ENCODE measurements at regions not wholly inside any gene's neighbourhood (a gene's known extent, or its start where the extent isn't known, plus 50 kb on each side); places are given as distances from the start of the nearest gene placed in this dataset.
"Not testable (repeated sequence)": the region's sequence is repeated elsewhere in the genome, so short reads cannot be mapped to it uniquely, and the experiment has no call there.

DNA sequence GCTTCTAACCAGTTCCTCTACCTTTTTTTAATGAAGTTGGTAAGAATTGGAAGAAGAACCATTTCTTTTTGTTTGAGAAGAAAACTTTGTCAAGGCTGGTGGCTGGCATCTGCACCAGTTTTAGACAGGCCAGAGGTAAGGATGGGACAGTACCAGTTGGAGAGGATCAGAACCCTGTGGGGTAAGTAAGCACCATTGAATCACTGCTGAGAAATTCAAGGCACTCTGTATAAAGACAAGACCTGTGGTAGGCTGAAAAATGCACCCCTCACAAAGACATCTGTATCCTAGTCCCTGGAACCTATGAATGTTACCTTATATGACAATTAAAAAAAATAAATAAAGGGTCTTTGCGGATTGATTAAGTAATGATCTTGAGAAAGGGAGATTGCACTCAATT, 166.7 kb upstream of the NRP1 start:
- no peak for DNase-seq (ENCODE audit: low read depth)

DNA sequence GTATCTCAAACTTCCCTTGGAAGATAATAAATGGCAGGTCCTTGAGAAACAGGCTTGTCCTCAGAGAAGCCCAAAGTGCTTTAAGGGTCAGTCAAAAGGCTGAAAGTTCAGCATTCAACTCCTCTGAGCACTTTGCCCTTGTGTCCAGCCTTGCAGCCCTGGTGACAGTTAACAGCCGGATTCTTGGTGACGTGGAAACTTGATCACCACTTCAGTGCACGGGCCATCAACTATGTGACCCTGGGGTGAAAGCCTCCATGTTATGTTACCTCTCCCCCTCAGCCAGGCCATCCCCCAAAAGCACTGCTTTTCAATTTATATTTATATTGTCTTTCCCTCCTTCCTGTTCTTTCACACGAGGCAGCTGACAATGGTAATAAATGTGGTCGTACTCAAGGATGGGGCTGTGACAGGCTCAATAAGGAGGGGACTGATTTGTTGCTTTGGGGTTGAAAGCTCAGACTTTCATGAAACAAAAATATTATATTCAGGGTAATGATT, 164.0 kb upstream of the NRP1 start:
- DNase-seq (ENCODE audit: low read depth), result no peak

- no peak for DNase-seq (ENCODE audit: low read depth)
Observed at GRCh38 chr10:33497338-33497737, 162.9 kb upstream of the NRP1 start.

DNA sequence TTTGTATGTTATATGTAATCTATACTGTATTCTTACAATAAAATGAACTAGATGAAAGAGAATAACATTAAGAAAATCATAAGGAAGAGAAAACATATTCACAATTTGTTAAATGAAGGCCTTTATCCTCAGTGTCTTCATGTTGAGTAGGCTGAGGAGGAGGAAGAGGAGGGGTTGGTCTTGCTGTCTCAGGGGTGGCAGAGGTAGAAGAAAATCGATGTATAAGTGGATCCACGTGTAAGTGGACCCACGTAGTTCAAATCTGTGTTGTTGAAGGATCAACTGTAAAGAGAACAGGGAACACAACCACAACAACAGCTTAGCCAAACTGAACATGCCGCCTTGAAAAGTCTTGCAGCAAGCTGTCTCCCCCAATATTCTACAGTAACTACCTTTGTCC, 161.6 kb upstream of the NRP1 start:
- DNase-seq (ENCODE audit: low read depth), result no peak

- no peak for DNase-seq (ENCODE audit: low read depth)
Observed at GRCh38 chr10:33494694-33495265, 160.3 kb upstream of the NRP1 start.

GRCh38 chr10:33493978-33494377, 159.5 kb upstream of the NRP1 start:
- DNase-seq (ENCODE audit: low read depth), result no peak

DNA sequence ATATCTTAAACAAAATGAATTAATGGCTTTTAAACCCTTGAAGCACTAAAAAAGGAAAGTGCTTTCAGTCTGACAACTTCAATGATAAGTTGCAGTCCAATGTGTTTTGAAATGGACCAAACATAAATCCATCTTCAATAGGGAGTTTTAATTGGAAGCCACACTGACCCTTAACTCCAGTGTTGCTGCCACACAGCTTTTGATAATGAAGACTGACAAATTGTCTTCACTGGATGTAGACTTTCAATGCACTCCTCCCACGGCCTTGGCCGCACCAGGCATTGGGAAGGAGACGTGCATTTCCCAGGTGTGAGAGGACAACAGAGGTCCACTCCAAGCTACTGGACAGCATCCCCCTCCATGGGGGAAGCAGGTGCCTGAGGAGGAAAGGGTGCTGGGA, 159.0 kb upstream of the NRP1 start:
- DNase-seq (ENCODE audit: low read depth), result no peak

DNA sequence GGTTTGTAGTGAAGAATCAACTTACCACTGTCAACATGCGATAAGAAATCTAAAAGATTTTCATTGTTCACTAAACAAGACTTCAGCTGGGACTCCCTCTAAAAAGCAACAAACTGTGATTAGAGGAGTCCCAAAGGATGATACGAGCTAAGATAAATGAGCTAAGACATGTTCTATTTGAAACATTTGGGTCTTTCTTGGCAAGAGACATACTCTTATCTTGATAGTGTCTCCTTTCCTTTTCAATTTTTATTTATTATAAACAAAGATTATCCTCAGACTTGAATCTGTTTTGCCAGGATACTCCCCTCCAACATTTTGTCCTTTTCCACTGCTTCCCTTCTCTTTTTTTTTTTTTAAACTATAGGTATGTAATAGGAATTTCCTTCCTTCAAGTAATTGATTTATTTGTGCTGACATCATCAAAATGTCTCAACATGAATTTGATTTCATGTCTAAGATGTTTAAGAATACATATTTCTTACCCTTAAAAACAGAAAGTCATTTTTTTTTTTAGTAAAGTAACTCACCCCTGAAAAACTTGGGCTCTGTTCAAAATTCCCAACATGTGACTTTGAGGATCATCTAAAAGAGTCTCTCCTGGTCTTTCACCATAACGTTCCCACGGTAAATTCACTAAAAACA, 158.4 kb upstream of the NRP1 start:
- DNase-seq (ENCODE audit: low read depth), result no peak

DNA sequence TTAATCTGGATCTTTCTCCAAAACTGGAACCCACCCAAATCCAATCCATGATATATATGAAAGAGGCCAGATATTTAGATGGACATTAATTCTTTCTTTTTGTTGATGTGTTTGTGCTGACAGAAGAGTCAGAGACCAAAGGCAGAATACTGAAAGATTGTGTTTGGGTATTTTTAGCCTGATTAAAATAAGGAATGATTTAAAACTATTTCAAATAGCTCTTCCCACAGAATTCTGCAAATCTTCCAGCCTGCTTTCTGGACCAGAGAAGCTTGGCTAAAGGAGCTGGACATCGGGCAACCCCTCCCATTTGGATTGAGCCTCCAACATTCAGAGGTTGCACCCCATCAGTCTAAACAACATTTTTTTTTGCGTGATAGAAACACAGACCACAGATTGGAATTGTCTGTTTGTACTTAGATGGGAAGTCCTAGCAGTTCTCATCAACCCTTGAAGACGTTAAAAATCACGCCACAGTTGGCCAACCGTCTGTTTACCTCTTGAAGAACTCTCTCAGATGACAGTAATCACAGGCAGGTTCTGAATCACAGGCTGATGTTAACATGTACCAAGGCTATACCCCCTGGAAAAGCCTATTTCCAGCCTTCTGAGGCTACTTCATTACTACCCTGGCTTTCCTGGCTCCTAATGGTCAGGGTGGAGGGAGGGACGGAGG, 155.2 kb upstream of the NRP1 start:
- DNase-seq (ENCODE audit: low read depth), result no peak

- no peak for DNase-seq (ENCODE audit: low read depth)
Observed at GRCh38 chr10:33487014-33487776, 152.7 kb upstream of the NRP1 start.

DNA sequence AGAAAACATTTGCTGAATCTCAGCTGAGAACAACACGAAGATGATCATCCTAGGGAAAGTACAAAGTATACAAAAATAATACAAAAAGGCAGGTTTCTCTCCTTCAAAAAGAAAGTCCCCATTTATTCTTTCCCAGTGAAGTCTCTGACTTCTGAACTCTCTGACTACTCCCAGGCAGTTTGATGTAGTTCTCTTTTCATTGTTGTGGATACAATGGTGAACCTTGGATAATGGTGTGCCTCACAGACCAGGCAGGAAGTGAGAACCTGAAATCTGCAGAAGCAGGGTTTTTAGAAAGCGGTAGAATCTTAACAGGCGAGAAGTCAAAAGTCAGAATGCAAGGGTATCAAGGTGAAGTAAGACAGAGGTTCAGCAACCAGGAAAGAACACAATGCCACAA, 150.8 kb upstream of the NRP1 start:
- no peak for DNase-seq (ENCODE audit: low read depth)

GRCh38 chr10:33484787-33485186, 150.3 kb upstream of the NRP1 start:
- DNase-seq (ENCODE audit: low read depth), result peak; percentile 48

DNA sequence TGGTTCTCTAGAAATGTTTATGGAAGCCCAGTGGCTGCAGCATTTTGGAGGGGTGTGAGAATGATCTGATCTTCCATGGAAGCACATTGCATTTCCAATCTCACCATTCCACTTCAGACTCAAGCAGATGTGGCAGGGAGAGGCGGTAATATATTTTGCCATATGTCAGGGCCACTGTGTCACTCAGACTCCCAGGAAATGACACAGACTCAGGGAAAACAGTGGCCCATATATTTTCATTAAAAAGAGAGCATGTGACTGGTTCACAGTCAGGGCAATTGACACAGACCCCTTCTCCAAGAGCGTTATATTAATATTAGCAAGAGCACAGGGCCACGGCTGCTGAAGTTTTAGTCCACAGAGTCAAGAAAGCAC, 149.3 kb upstream of the NRP1 start:
- DNase-seq (ENCODE audit: low read depth), result no peak

DNA sequence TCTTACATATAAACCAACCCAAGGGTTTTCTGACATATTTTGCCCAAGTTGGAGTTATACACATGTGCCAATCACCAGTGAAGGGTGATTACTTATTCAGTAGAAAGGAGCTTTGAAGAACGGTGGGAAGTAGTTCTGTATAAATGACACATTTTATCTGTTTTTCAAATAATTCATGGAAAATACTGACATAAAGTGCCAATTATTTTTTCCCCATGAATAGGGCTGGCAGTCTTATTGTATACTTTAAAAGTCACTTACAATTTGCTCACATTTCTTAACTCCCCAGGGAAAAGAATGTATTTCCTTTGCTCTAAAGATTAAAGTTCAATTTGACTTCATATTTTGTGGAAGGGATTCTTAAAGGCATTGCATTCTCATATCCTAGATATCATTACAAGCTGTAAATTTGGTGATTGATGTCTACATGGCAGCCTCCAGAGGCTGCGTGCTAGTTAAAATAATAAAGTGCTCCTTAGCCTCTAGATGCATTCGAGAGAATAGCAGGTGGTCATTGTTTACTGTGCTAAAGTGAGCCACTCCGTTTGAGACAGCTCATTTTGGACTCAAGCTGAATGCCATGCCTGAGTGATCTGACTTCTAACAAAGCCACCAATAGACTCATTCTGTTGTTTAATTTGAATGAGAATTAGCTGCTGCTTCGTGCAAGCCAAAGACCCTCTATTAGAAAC, 148.8 kb upstream of the NRP1 start:
- no peak for DNase-seq (ENCODE audit: low read depth)

DNA sequence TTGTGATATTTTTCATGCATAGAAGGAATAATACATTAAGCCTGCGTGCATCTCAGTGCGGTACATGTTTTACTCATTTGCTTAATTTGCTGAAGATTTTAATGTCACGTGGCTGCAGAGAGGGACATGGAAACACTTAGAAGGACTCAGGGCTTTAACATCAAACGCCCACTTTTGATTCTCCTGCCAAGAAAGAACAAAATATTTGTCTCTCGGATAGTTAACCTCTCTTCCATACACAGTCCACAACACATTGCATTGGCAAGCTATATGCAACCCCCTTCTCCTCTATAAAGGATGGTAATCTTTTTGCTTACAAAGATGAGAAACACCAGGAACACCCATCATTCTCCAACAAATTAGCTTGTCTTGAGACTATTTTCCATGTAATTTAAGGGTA, 148.0 kb upstream of the NRP1 start:
- DNase-seq (ENCODE audit: low read depth), result no peak

- DNase-seq (ENCODE audit: low read depth), result no peak
Observed at GRCh38 chr10:33481184-33481583, 146.7 kb upstream of the NRP1 start.

DNA sequence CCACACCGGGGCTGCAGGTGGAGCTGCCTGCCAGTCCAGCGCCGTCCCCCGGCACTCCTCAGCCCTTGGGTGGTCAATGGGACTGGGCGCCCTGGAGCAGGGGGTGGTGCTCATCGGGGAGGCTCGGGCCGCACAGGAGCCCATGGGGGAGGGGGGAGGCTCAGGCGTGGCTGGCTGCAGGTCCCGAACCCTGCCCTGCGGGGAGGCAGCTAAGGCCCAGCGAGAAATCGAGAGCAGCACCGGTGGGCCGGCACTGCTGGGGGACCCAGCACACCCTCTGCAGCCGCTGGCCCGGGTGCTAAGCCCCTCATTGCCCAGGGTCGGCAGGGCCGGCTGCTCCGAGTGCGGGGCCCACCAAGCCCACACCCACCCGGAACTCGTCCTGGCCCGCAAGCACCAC, 145.9 kb upstream of the NRP1 start:
- not testable (repeated sequence) for DNase-seq (ENCODE audit: low read depth)

GRCh38 chr10:33478675-33479125, 144.2 kb upstream of the NRP1 start:
- no peak for DNase-seq (ENCODE audit: low read depth)

GRCh38 chr10:33478089-33478674, 143.7 kb upstream of the NRP1 start:
- DNase-seq (ENCODE audit: low read depth), result no peak

DNA sequence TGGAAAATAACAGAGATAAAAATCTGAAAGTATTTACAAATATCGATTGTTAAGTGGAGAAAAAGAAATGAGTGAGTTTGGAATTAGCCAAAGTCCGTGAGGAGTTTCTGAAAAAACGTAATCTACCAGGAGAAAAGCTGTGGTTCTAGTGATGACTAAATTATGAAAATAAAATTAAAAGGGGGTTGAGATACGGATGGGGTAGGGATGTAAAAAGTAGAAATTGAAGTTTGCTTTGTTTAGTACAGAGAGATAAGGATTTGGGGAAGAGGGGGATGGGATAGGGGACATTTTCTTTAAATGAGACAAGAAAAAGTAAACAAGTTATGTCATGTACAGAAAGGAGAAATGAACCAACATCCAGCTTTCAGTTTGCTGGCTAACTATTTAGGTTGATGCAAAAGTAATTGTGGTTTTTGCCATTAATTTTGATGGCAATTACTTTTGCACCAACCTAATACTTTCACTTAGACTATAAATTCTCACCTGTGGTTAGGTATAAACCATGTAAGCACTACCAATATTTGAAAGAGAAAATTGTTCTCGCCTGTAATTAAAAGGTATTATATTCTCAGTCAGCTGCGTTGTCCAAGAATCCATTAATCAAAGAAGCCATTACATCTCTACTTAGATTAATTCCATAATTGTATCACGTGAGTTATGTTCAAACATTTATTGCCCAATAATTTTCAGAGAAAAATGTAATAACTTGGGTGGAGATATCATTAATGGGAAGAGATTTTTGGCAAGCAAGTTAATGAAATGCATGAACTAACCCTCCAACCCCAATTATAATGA, 143.0 kb upstream of the NRP1 start:
- no peak for DNase-seq (ENCODE audit: low read depth)

DNA sequence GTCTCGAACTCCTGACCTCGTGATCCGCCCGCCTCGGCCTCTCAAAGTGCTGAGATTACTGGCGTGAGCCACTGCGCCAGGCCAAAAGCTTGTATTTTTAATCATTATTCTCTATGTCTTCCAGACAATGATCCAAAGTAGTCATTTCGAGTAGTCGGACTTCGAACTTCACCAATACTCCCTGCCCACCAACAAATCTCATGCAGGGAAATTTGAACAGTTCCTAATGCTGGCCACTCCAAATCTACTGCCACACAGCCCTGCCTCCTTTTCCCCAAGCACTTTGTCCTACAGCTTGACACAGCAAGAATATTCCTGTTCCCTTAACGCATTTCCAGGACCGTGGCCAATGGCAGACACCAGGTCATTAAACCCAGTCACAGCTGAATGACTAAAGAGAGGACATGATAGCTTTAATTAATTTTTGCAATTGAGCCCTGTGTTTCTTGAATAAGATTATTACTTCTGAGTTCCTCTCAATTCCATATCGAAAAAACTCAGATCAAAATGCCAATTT, 142.3 kb upstream of the NRP1 start:
- DNase-seq (ENCODE audit: low read depth), result no peak

All from stromal cell of bone marrow (primary cell).